ENCODE measurements at regions not wholly inside any gene's neighbourhood (a gene's known extent, or its start where the extent isn't known, plus 50 kb on each side); places are given as distances from the start of the nearest gene placed in this dataset.

- DNase-seq = no peak
These were observed 928.9 kb downstream of the TBC1D22A start for GRCh38 chr22:47691152-47691895.

GRCh38 chr22:47690586-47690985 lies 928.1 kb downstream of the TBC1D22A start:
- DNase-seq = no peak

- DNase-seq = no peak
These were observed 927.7 kb downstream of the TBC1D22A start for GRCh38 chr22:47690166-47690565.

- no peak for DNase-seq
These were observed 925.3 kb downstream of the TBC1D22A start for GRCh38 chr22:47687776-47688175.

GRCh38 chr22:47687346-47687655 lies 924.9 kb downstream of the TBC1D22A start:
- no peak for DNase-seq

GRCh38 chr22:47686594-47687345 lies 924.3 kb downstream of the TBC1D22A start:
- no peak for DNase-seq

GRCh38 chr22:47681411-47682165 lies 919.1 kb downstream of the TBC1D22A start:
- DNase-seq = no peak

GRCh38 chr22:47678636-47679287 lies 916.3 kb downstream of the TBC1D22A start:
- DNase-seq = no peak

- DNase-seq = no peak
These were observed 915.6 kb downstream of the TBC1D22A start for GRCh38 chr22:47678048-47678447.

- DNase-seq = no peak
These were observed 914.2 kb downstream of the TBC1D22A start for GRCh38 chr22:47676685-47677084.

GRCh38 chr22:47674600-47674999 lies 912.1 kb downstream of the TBC1D22A start:
- DNase-seq = no peak

- no peak for DNase-seq
These were observed 911.1 kb downstream of the TBC1D22A start for GRCh38 chr22:47673557-47673956.

- DNase-seq = no peak
These were observed 910.1 kb downstream of the TBC1D22A start for GRCh38 chr22:47672526-47672925.

GRCh38 chr22:47665151-47665550 lies 902.7 kb downstream of the TBC1D22A start:
- no peak for DNase-seq

- DNase-seq = no peak
These were observed 901.5 kb downstream of the TBC1D22A start for GRCh38 chr22:47663615-47664605.

GRCh38 chr22:47659467-47660223 lies 897.2 kb downstream of the TBC1D22A start:
- no peak for DNase-seq

- no peak for DNase-seq
These were observed 895.7 kb downstream of the TBC1D22A start for GRCh38 chr22:47658182-47658581.

GRCh38 chr22:47657224-47657623 lies 894.8 kb downstream of the TBC1D22A start:
- no peak for DNase-seq

- DNase-seq = no peak
These were observed 894.4 kb downstream of the TBC1D22A start for GRCh38 chr22:47656806-47657205.

- DNase-seq = no peak
These were observed 893.5 kb downstream of the TBC1D22A start for GRCh38 chr22:47655930-47656329.

GRCh38 chr22:47654922-47655491 lies 892.6 kb downstream of the TBC1D22A start:
- DNase-seq = no peak
